GM21447 (cell line): ENCODE measurements at regions not wholly inside any gene's neighbourhood (a gene's known extent, or its start where the extent isn't known, plus 50 kb on each side); places are given as distances from the start of the nearest gene placed in this dataset.
"Not testable (repeated sequence)": the region's sequence is repeated elsewhere in the genome, so short reads cannot be mapped to it uniquely, and the experiment has no call there.

Experiments used
- ATAC-seq: cut with Tn5 transposase; IDR thresholded peaks from one replicate; pipeline ENCODE4 v1.9.1; 2021; ENCODE audit not compliant: unreplicated experiment

DNA sequence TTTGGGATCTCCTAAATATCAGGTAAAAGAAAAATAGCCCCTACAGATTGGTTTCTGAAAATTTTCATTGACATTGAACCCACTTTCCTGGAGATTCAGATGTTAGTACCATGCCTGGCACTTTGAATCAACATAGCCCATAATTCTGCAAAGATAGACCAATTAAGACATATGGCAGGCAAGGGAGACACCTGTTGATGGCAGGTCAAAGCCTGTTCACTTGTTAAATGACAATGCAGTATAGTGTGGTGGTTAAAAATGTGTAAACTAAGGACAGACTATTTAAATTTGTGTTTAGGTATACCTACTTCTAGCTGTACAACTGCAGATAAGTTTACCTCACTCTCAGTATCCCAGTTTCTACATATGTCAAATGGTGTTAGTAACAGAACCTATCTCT lies 178.1 kb upstream of the MMADHC start:
- no peak for ATAC-seq

DNA sequence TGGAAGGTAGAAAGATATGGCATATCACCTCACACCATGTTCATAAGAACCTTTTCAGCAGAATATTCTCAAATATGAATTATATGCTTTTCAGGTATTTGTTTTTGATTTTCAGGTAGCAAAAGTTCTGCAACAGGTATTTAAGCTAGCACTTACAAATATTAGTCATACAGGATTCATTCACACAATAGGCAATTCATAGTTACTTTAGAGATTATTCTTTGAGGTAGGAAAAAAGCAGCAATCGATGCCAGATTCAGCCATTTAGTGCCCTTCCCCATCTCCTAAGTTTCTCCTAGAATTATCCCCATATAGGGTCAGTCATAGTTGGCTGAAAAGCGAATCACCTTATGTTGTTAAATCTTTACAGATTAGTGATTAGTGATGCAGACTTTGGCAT lies 177.4 kb upstream of the MMADHC start:
- ATAC-seq: no peak

DNA sequence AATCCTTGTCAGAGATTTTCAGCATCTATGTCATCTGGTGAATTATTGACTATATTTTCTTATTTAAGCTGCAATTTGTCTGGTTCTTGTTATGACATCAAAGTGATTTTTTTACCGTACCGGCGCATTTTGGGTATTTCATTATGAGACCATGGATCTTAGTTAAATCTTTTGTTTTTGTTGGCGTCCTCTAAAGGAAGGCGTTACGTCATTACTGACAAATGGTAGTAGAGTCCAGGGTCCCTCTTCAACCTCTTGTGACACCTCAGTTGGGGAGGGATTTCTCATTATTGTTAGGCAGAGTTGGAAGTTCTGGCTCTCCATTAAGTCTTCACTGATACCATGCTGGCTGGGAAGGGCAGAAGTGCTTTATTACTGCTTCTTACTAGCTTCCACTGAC lies 175.8 kb upstream of the MMADHC start:
- ATAC-seq: no peak

DNA sequence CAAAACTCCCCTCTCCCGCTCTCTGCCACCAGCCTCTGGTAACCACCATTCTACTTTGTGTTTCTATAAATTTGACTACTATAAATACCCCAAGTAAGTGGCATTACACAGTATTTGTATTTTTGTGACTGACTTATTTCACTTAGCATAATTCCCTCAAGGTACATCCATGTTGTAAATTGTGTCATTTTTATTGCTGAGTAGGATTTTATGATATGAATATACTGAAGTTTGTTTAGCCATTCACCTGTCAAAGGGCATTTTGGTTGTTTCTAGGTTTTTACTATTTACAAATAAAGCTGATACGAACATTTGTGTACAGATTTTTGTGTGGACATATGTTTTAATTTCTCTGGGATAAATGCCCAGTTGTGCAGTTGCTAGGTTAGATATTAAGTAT lies 174.0 kb upstream of the MMADHC start:
- no peak for ATAC-seq

DNA sequence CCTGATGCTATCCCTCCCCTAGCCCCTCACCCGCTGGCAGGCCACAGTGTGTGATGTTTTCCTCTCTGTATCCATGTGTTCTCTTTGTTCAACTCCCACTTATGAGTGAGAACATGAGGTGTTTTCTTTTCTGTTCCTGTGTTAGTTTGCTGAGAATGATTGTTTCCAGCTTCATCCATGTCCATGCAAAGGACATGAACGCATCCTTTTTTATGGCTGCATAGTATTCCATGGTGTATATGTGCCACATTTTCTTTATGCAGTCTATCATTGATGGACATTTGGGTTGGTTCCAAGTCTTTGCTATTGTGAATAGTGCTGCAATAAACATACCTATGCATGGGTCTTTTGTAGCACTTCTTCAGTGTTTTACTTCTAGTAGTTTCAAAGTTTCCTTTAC lies 171.8 kb upstream of the MMADHC start:
- not testable (repeated sequence) for ATAC-seq

DNA sequence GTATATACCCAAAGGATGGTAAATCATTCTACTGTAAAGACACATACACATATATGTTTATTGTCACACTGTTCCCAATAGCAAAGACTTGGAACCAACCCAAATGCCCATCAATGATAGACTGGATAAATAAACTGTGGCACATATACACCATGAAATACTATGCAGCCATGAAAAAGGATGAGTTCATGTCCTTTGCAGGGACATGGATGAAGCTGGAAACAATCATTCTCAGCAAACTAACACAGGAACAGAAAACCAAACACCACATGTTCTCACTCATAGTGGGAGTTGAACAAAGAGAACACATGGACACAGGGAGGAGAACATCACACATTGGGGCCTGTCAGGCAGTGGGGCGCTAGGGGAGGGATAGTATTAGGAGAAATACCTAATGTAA lies 167.1 kb upstream of the MMADHC start:
- ATAC-seq: not testable (repeated sequence)

DNA sequence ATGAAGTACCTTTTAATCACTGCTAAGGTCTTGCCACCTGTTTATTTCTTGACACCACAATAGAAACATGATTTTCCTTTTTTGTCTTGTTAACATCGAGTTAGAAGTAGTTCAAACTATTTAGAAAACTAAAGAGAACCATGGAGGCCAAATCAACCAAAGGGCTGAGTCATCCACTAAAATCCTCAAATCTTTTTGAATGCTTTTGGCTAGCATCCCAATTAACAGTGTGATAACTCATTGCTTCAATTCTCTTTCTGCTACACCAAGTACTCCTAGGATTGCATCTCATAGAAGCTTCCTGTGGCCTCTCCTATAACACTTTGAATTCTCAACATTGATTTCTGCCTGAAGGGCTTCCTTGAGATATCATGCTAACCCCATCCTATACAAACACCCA lies 159.9 kb upstream of the MMADHC start:
- no peak for ATAC-seq

DNA sequence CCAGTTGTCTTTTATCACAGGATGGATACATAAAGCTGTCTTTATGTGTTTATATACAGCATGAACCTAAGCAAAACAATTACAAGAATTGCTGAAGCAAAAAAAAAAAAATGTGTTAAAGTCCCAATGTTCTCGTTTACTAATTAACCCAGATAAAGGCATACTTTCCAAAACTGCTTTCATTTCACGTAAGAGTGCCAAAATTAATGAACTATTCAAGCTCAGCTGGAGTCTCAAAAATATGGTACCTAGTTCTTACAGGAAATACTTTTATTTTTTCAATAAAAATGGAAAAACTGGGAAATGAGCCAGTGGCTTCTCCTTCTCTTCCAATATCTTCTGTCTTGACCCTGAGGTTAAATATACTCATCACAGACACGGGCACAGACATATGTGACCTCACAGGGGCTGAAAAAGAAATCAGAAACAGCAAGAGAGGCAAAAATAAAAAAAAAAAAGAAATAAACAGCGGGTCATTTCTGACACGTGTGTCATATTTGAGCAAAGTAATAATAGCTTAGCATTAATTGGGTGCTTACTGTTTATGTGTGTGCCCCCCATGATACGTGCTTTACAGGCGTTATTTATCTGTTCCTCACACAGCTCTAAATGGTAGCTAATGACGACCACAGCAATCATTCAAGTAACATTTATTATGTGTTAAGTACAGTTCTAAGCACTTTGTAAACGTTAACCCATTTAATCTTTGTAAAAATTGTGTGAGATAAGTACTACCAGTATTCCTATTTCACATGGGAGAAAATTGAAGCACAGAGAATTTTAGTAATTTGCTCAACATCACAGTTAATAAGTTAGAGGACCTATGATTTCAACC lies 158.0 kb upstream of the MMADHC start:
- no peak for ATAC-seq

DNA sequence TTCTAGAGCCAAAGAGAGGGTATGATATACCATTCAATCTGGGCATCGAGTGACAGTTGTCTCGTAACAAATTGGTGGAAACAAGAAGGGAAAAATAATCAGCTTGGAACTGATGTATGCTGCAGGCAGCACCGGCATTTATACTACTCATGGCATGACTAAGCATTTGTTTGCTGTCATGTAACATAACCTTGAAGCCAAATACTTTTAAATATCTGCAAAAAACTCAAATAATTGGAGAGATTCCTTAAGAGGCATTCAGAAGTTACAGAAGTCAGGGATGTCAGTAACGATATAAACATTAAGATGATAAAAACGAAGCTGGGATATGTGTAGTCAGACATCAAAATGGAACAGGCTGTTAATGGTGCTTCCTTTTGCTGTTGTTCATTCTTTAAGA lies 157.3 kb upstream of the MMADHC start:
- ATAC-seq: no peak

DNA sequence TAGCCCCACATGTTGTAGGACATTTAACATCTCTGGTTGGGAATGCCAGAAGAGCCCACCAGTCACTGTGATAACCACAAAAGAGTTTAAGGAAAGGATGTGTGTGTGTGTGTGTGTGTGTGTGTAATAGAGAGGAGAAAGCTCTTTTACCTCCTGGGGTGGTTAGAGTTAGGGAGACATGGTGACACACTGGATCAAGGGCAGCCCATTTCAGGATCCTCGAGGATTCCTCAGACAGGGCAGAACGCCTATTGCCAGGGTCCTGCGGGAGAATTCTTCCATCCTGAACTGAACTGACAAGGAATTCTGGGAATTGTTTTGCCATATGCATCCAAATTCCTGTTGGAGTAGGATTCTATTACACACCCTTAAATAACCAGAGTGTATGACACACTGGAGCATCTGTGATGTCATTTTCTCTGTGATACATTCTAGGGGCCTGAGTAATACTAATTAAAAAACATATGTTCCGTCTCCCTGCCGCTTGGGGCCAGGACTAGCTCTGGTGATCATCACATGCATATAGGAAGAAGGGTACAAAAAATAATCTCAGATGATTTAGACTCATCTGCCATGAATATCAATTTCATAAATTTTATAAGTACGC lies 156.4 kb upstream of the MMADHC start:
- ATAC-seq: no peak

DNA sequence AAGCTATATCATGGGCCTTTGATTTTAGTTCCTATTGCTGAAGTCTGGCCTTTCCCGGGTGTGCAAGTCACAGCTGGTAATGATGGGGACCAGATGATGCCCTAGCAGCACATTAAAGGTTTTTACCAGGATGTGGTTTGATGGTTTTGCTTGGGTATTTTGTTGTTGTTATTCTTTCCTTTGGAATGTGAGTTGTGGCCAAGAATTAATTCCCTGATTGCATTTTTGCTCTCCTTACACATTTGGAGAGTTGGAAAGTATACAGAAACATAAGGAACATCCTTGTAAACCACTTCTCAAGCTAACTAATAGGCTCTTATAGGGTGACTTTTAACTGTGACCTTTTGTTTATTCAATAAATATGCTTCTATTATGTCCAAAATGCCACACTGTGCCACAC lies 154.1 kb upstream of the MMADHC start:
- ATAC-seq: no peak

DNA sequence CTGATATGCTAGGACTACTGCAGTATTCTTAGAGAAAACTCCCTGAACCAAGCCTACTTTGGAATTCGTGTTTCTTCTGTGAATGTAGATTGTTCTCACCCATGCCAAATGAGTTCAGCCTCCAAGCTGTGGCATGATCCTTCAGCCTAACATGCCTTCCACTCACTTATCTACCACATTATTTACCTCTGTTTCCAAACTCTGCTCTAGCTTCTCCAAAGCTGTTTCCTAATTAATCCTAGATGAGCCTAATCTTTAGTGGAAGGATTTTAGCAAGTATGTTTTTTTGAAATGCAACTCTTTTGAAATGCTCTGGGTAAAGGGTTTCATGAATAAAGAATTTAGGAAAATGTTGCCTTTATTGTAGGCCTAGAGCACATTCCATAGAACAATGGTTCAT lies 152.9 kb upstream of the MMADHC start:
- no peak for ATAC-seq

DNA sequence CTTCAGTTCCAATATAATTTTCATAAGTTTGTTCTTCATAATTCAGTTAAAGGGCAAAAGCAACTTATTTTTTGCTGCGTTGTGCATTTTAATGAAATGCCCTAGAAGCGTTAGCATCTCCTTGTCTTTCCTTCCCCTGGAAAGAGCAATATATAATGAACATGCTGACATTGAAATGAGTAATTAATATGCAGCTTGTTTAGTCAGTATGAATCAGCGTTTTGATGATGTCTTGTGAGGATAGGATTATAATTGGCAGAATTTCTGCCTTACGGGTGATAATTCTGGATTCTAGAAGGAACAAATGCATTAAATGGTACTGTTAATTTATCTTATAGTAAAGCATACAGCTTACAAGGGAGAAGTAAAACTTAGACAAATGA lies 152.3 kb upstream of the MMADHC start:
- ATAC-seq: no peak

DNA sequence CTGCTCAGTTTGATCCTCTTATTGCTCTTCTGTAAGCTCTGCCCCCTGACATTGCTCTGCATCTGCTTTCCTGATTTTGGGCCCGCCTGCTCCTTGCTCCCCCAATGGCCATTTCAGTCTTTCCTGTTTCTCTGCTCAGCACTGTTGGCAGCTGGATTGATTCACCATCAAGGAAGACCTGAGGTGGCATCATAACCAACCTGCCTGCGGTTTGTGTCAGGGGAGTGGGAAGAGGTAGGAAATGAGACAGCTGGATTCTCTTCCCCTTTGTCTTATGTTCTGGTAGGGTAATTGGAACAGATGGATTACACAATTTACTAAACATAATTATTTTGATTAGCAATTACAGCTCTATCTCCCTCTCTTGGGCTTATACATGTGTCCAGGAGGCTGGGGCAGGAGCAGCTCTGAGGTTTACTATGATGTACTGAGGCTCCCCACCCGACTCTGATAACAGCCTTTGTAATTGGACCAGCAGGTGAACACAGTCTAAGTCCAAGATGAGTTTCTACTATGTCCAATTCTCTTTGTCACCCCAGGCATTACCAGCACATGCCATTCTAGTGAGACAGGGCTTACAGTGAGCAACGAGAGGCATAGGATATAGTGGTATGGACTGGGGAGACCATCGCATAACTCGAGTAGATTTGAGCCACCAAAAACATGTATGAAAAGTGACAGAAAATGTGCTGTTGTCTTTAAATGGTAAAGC lies 151.8 kb upstream of the MMADHC start:
- no peak for ATAC-seq

DNA sequence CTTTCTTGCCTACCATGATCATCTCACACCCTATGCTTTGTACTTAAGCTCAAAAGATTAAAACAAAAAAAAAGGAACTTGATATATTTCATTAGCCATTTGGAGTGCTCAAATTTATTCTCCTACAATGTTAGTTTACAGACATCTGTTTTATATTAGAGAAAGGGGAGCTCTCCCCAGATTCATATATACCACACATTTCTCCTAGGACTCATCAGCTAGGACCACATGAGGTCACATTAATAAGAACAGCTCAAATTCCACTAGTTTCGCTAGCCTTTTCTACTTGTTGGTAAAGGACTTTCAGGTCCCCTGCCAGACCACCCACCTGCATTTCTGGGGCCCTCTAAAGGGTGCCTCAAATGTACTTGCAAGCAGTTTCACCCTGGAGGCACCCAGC lies 151.2 kb upstream of the MMADHC start:
- ATAC-seq: no peak

DNA sequence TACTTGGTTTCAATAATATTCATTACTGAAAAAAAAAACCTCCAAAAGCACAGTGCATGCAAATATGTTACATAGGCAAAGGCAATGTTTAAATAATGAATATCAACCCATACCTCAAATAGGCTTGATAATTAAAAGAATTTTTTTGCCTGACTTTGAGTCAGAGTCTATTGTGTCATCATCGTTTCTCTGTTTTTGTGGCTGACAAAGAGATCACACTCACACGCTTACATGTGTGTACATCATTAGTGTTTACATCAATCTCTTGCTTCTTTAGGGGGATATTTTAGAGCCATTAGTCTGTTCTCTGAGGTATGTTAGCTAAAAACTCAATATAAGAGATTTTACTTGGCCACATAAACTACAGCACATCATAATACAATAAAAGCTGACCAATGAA lies 150.3 kb upstream of the MMADHC start:
- no peak for ATAC-seq

DNA sequence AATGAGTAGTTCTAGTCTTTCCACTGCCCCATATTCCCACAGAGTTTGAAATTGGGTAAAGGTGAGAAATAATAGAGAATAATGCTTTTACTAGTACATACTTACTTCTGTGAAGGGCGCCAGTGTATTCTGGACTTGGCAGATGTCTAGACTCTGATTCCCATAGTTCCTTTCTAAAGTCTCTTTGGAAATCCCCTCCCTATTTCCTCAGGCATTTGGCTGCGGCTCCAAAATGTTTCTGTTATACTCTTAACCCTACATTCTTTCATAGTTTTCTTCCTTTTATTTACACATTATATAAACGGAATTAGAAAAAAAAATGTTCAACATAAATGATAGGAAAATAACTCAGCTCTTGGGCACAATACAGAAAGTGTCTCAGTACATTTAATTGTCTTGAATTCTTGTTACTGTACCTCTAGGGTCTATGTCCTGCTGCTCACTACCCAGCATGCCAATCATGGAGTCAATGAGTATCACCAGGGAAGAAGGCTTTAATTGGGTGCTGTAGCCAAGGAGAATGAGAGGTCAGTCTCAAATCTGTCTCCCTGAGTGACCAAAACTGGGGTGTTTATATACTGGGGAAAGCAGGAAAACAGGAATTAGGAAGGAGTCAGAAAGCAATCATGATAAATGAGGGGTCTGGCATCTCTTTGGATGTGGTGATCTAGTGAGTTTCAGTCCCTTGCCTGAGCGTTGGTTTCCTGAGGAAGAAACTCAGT lies 147.8 kb upstream of the MMADHC start:
- ATAC-seq: no peak

DNA sequence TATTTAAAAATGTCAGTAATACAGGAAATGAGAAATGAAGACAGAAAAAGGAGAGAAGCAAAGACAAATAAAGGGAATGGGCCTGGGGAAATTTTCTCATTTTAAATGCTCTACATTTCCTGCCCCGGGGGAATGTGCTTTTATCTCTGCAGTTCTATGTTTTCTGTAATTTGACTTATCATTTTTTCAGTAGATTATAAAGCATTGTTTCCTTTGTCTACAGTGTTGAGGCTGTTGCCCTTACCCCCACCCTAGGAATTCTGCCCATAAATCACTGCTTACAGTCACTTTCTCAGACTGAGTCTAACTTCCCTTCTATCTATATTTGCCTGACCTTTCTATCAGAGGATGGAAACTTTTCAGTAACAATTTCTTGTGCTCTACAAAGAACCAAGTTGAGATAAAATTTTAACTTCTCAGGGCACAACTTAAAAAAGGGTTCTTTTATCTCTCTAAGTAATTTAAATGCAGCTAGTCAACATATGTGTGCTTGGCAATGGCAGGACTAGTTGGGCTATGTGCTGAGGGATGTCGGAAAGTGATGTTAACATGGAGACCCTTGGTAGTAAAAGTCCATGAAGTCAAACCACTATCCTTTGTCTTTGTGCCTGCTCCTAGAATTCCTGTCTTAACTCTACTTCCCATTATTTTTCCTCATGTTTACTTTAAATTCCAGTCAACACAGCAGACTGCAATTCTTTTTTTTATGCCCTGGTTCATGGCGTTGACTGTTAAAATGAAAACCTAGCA lies 146.5 kb upstream of the MMADHC start:
- no peak for ATAC-seq

DNA sequence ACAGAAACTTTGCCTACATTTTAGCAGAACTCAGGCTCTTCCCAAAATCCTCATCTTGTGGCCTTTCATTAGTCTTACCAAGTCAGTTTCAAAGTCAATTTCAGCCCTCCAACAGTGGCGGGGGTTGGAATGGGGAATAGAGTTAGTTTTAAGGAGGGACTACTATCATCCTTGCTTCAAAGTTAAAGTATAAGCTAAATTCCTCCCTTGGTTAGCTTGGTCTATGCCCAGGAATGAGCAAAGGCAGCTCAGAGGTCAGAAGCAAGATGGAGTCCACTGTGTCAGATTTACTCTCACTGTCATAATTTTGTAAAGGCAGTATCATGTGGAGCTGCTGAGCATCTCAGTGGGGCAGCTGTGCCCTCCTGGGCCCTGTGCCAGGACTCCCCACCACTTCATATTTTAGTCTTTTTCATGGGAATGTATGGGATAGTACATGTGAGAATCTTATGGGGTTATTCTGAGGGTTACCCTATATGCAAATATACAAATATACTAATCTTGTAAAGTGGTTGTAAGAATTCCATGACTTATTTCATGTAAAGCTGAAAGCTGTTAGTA lies 145.2 kb upstream of the MMADHC start:
- no peak for ATAC-seq

DNA sequence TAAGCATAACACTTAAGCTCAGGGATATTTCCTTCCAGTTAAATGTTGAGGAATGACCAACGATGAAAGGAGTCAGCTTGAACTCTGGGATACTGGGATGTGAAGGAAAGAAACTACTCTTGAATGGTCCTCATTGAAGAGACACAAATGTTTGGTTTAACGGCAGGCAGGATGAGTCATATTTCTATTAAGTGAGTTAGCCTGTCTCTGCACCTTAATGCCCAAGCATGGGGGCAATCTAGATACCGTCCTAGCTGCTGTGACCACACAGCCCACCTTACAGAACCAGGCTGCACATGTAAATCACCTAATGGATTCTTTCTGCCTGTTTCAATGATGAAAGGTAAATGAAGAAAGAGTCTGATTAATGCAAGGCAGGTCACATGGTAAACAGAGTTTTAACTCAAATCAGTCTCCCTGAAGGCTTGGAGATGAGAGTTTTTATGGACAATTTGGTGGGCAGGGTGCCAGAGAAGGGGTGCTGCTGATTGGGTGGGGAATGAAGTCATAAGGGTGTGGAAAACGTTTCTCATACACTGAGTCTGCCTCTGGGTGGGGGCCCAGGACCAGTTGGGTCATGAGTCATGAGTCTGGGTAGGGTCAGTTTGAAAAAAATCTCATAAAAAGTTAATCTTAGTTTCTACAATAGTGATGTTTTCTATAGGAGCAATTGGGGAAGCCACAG lies 144.6 kb upstream of the MMADHC start:
- ATAC-seq: no peak
